ENCODE measurements at regions not wholly inside any gene's neighbourhood (a gene's known extent, or its start where the extent isn't known, plus 50 kb on each side); places are given as distances from the start of the nearest gene placed in this dataset.

DNA sequence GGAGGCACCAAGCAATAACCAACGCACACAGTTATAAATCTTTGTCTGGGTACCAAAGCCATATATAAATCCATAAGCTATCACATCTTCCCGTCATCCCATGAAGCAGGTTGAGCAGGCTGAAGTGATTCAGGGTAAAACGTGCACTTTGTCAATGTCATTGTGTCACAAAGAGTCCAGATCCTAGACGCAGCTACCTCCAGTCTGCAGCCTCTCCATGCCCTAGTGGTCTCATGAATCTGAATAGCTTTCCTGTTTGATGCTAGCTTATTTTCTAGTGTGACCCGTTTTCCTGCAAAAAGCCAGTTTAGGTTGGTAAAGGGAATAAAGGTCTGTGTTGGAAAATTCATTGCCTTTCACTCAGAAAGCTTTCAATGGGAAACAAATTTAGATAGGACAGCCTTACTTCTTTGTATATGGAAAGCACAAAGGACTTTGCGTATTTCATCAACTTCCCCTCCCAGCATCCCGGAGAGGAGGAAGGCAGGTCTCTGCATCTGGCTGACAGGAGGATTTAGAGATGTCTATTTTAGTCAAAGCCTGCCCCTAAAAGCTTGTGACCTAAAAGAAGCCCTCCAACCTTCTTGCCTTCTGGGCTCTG, 222.3 kb upstream of the ARL4C start:
- H3K9me2 ChIP-seq (ENCODE audit: insufficient read depth, low read length) = no peaks in the 10 kb centered on the region
- no peak overlapping the region for H3K27ac ChIP-seq (ENCODE audit: low read length)
- H3K9me3 ChIP-seq (ENCODE audit: low read length) = no peaks in the 10 kb centered on the region
- H3K4me3 ChIP-seq (ENCODE audit: low read length) = no peak overlapping the region
- no peak for TF ChIP-seq EZH2 (IDR thresholded peaks at IDR 0.05; ENCODE audit: borderline replicate concordance, insufficient read depth, low read length, poor library complexity, severe bottlenecking)
- no peak for TF ChIP-seq POLR2AphosphoS5 (IDR thresholded peaks at IDR 0.05)
- TF ChIP-seq RAD21 (conservative IDR thresholded peaks at IDR 0.05) = no peak
- no peak for TF ChIP-seq CTCF (IDR thresholded peaks at IDR 0.05; ENCODE audit: poor library complexity, severe bottlenecking)
- no peaks in the 10 kb centered on the region for H3K36me3 ChIP-seq (ENCODE audit: insufficient read depth, low read length)
- no peak overlapping the region for H3K9ac ChIP-seq (ENCODE audit: low read length)
- no peaks in the 10 kb centered on the region for H3F3A ChIP-seq (ENCODE audit: insufficient read depth, low read length, poor library complexity, severe bottlenecking)
- H4K20me1 ChIP-seq (ENCODE audit: insufficient read depth) = no peaks in the 10 kb centered on the region
- H3K27me3 ChIP-seq (ENCODE audit: insufficient read depth, low read depth, low read length) = no peaks in the 10 kb centered on the region
- H3K79me2 ChIP-seq (replicated peaks; ENCODE audit: insufficient read depth, low read length) = no peaks in the 10 kb centered on the region
- H2AFZ ChIP-seq (ENCODE audit: low read depth, low read length) = no peak overlapping the region
- H3K4me2 ChIP-seq (ENCODE audit: low read length) = no peak overlapping the region

GRCh38 chr2:234716271-234716670, 219.4 kb upstream of the ARL4C start:
- Histone ChIP-seq H3K4me3 (ENCODE audit: low read length) (no peak overlapping the region), H3K36me3 (ENCODE audit: insufficient read depth, low read length) (no peaks in the 10 kb centered on the region), H2AFZ (ENCODE audit: low read depth, low read length) (no peak overlapping the region), H3K79me2 (replicated peaks; ENCODE audit: insufficient read depth, low read length) (no peaks in the 10 kb centered on the region), H3K9me2 (ENCODE audit: insufficient read depth, low read length) (no peaks in the 10 kb centered on the region), H3K9me3 (ENCODE audit: low read length) (no peaks in the 10 kb centered on the region), H3K27ac (ENCODE audit: low read length) (no peak overlapping the region), H4K20me1 (ENCODE audit: insufficient read depth) (no peaks in the 10 kb centered on the region), H3K27me3 (ENCODE audit: insufficient read depth, low read depth, low read length) (no peaks in the 10 kb centered on the region), H3K4me2 (ENCODE audit: low read length) (no peak overlapping the region), H3F3A (ENCODE audit: insufficient read depth, low read length, poor library complexity, severe bottlenecking) (no peaks in the 10 kb centered on the region), H3K9ac (ENCODE audit: low read length) (no peak overlapping the region)
- no peak for TF ChIP-seq CTCF (IDR thresholded peaks at IDR 0.05; ENCODE audit: poor library complexity, severe bottlenecking)
- no peak for TF ChIP-seq EP300 (conservative IDR thresholded peaks at IDR 0.05; ENCODE audit: poor library complexity, severe bottlenecking)
- TF ChIP-seq MXI1 (conservative IDR thresholded peaks at IDR 0.05; ENCODE audit: poor library complexity, severe bottlenecking) = no peak
- TF ChIP-seq RAD21 (conservative IDR thresholded peaks at IDR 0.05) = no peak
- no peak for TF ChIP-seq TAF1 (IDR thresholded peaks at IDR 0.05; ENCODE audit: low read depth)
- no peak for TF ChIP-seq POLR2AphosphoS5 (IDR thresholded peaks at IDR 0.05)
- TF ChIP-seq SMC3 (conservative IDR thresholded peaks at IDR 0.05; ENCODE audit: poor library complexity) = no peak
- no peak for TF ChIP-seq EZH2 (IDR thresholded peaks at IDR 0.05; ENCODE audit: borderline replicate concordance, insufficient read depth, low read length, poor library complexity, severe bottlenecking)
- TF ChIP-seq REST (IDR thresholded peaks at IDR 0.05; ENCODE audit: borderline replicate concordance) = no peak
